K562 (cell line): ENCODE measurements at regions not wholly inside any gene's neighbourhood (a gene's known extent, or its start where the extent isn't known, plus 50 kb on each side); places are given as distances from the start of the nearest gene placed in this dataset.

Experiments
- ATAC-seq: fragments of 200-7000 bp; cut with Tn5 transposase; 3 replicates; pipeline ENCODE4 v1.9.1; 2020; ENCODE audit warnings: moderate library complexity
- BruUV-seq: library from RNA; stranded (reverse); fragments of 400-500 nt; replicated peaks from 2 replicates; lab custom pipeline; 2021; lab: Mats Ljungman, UMichigan
- CTCF ChIA-PET: fragments of 300-600 bp; formaldehyde crosslinking; extraction: SDS; loops from one replicate; lab custom pipeline; 2021; ENCODE audit warnings: low intra/inter-chr PET ratio; lab: Yijun Ruan, JAX
- POLR2A ChIA-PET: fragments of 300-600, 350-650 bp; sonication (Branson Sonifier 250); formaldehyde crosslinking; extraction: SDS; loops from one replicate; lab custom pipeline; 2021; ENCODE audit warnings: antibody characterized with exemption, inconsistent platforms; lab: Yijun Ruan, JAX
- DNase-seq, 4 experiments: peaks; one replicate each; pipeline versions ENCODE4 v3.0.0 to v3.0.0-alpha.2; 2011 to 2018; ENCODE audit warnings: low spot score in 3 of 4, mixed read lengths in 3 of 4; ENCODE audit errors: extremely low read depth in 1 of 4
- FAIRE-seq: peaks from 2 replicates; lab custom pipeline; 2011; peaks lifted over from hg19 to GRCh38; lab: Jason Lieb, UNC
- H2AFZ ChIP-seq: 2 replicates; pipeline ENCODE4 v1.6.0; 2011; ENCODE audit warnings: low read depth, low read length, control low read depth, inconsistent platforms
- H3K27ac ChIP-seq: fragments of 200-600 bp; 3 replicates; pipeline ENCODE4 v1.8.0; 2011; ENCODE audit warnings: low read depth, mild to moderate bottlenecking, control low read depth, inconsistent platforms, low read length, moderate library complexity, mixed read lengths; ENCODE audit errors: extremely low read depth
- H3K27me3 ChIP-seq, 2 experiments: fragments of 300-600 bp in 1 of 2; 2 replicates in 1 of 2; 3 replicates in 1 of 2; pipeline versions ENCODE4 v1.6.0 to v1.8.0; 2011; ENCODE audit warnings: inconsistent platforms in 2 of 2, low read length in 2 of 2, mild to moderate bottlenecking in 1 of 2, mixed read lengths in 1 of 2, moderate library complexity in 1 of 2; ENCODE audit not compliant: control insufficient read depth in 2 of 2, insufficient read depth in 2 of 2
- H3K36me3 ChIP-seq: fragments of 300-600 bp; 3 replicates; pipeline ENCODE4 v1.8.0; 2011; ENCODE audit warnings: mild to moderate bottlenecking, low read length, inconsistent platforms; ENCODE audit not compliant: control insufficient read depth, insufficient read depth
- H3K4me1 ChIP-seq, 2 experiments: fragments of 200-600 bp in 1 of 2; replicated peaks in 1 of 2; 2 replicates in 1 of 2; 3 replicates in 1 of 2; pipeline versions ENCODE4 v1.5.1 to v1.8.0; 2011; ENCODE audit warnings: inconsistent platforms in 2 of 2, low read length in 2 of 2, mild to moderate bottlenecking in 1 of 2, mixed read lengths in 1 of 2, moderate library complexity in 1 of 2; ENCODE audit not compliant: control insufficient read depth in 2 of 2, insufficient read depth in 2 of 2
- H3K4me2 ChIP-seq: 2 replicates; pipeline ENCODE4 v1.6.1; 2011; ENCODE audit warnings: low read length, control low read depth, inconsistent platforms, mixed read lengths; ENCODE audit not compliant: insufficient read depth
- H3K4me3 ChIP-seq: fragments of 200-600 bp; sonication (generic), shearing (Covaris generic); 2 replicates; pipeline ENCODE4 v1.5.1; 2016; ENCODE audit warnings: control low read depth, inconsistent platforms
- H3K79me2 ChIP-seq: fragments of 200-600 bp; 3 replicates; pipeline ENCODE4 v1.8.0; 2011; ENCODE audit warnings: low read length, inconsistent platforms; ENCODE audit not compliant: control insufficient read depth, insufficient read depth
- H3K9ac ChIP-seq, 2 experiments: 2 replicates each; pipeline versions ENCODE4 v1.6.0 to v1.6.1; 2011; ENCODE audit warnings: low read depth in 2 of 2, low read length in 2 of 2, control low read depth in 1 of 2, inconsistent platforms in 1 of 2, mild to moderate bottlenecking in 1 of 2, mixed read lengths in 1 of 2; ENCODE audit not compliant: insufficient read depth in 1 of 2
- H3K9me1 ChIP-seq: one replicate; pipeline ENCODE4 v1.6.0; 2011; ENCODE audit warnings: inconsistent platforms, mild to moderate bottlenecking, low read length, moderate library complexity; ENCODE audit not compliant: control insufficient read depth, insufficient read depth
- H3K9me3 ChIP-seq: replicated peaks from 2 replicates; pipeline ENCODE4 v1.5.1; 2011; ENCODE audit warnings: low read depth, low read length, inconsistent platforms; ENCODE audit not compliant: control insufficient read depth, insufficient read depth
- H4K20me1 ChIP-seq: replicated peaks from 2 replicates; pipeline ENCODE4 v1.6.1; 2011; ENCODE audit warnings: low read length, inconsistent platforms, mixed read lengths; ENCODE audit not compliant: control insufficient read depth, insufficient read depth
- AFF1 ChIP-seq, 2 experiments: fragments of 450-650 bp; IDR thresholded peaks; 2 replicates each; pipeline ENCODE4 v1.6.1; 2018; ENCODE audit warnings: mild to moderate bottlenecking in 2 of 2, low read depth in 1 of 2; ENCODE audit not compliant: partially characterized antibody in 2 of 2
- ELF2 ChIP-seq: fragments of 250-450 bp; sonication (Bioruptor Pico); IDR thresholded peaks from 2 replicates; pipeline ENCODE4 v1.5.0; 2021; ENCODE audit warnings: mild to moderate bottlenecking
- KLF13 ChIP-seq: fragments of 450-650 bp; IDR thresholded peaks from 2 replicates; pipeline ENCODE4 v1.6.1; 2016; ENCODE audit warnings: missing genetic modification characterization, low read depth, mild to moderate bottlenecking, missing compliant biosample characterization, moderate library complexity, borderline replicate concordance
- MNT ChIP-seq, 2 experiments: fragments of 450-650 bp; conservative IDR thresholded peaks; 2 replicates each; pipeline ENCODE4 v1.6.1; 2017; ENCODE audit warnings: mild to moderate bottlenecking in 2 of 2, moderate library complexity in 2 of 2
- NFATC3 ChIP-seq: fragments of 450-650 bp; IDR thresholded peaks from 2 replicates; pipeline ENCODE4 v1.6.1; 2017; ENCODE audit warnings: mild to moderate bottlenecking
- PHTF2 ChIP-seq: fragments of 250-450 bp; sonication (Bioruptor Pico); IDR thresholded peaks from 2 replicates; pipeline ENCODE4 v1.5.0; 2021; ENCODE audit warnings: mild to moderate bottlenecking
- RBM39 ChIP-seq: fragments of 200-400 bp; formaldehyde crosslinking; optimal IDR thresholded peaks from 2 replicates; pipeline ENCODE3; 2018; ENCODE audit warnings: low read depth, low read length
- SREBF2 ChIP-seq: sonication (generic); formaldehyde crosslinking; IDR thresholded peaks from 2 replicates; pipeline ENCODE4 v1.4.0; 2020; ENCODE audit warnings: mild to moderate bottlenecking, missing genetic modification reagents
- XRCC3 ChIP-seq: fragments of 450-650 bp; IDR thresholded peaks from 2 replicates; pipeline ENCODE4 v1.6.1; 2017; ENCODE audit warnings: mild to moderate bottlenecking, moderate library complexity
- YBX1 ChIP-seq: fragments of 450-650 bp; IDR thresholded peaks from 2 replicates; pipeline ENCODE4 v1.7.1; 2016; ENCODE audit warnings: mild to moderate bottlenecking
- ZNF253 ChIP-seq: fragments of 250-450 bp; sonication (Bioruptor Pico); conservative IDR thresholded peaks from 2 replicates; pipeline ENCODE4 v1.6.1; 2021; ENCODE audit warnings: mild to moderate bottlenecking
- ZSCAN29 ChIP-seq: fragments of 450-650 bp; IDR thresholded peaks from 2 replicates; pipeline ENCODE4 v1.6.1; 2017
- WGBS: fragments of 100-300 bp; shearing (Covaris generic); methylation state at CpG from one replicate; pipeline ENCODE4 v1.1.6; 2016; ENCODE audit warnings: low coverage, mixed read lengths; ENCODE audit not compliant: insufficient coverage; ENCODE audit errors: missing lambda C conversion rate; 5-methylcytosine and 5-hydroxymethylcytosine counted together
- in situ Hi-C: fragments of 300-500 bp; cut with MboI; formaldehyde crosslinking; loops from 4 replicates; pipeline ENCODE4 v1.15.0; 2018; ENCODE audit warnings: inconsistent platforms, mixed read lengths
- intact Hi-C: fragments of 100-400 bp; cut with micrococcal nuclease; formaldehyde crosslinking; loops from 2 replicates; pipeline ENCODE4 v1.14.2; 2022
- TF ChIP-seq, protein P1 (sequence below): fragments of 450-650 bp; IDR thresholded peaks from 2 replicates; pipeline ENCODE4 v1.6.1; 2018; ENCODE audit not compliant: partially characterized antibody
- TF ChIP-seq, protein P2 (sequence below): IDR thresholded peaks from 2 replicates; pipeline ENCODE4 v1.6.1; 2011; ENCODE audit not compliant: insufficient read length; ENCODE audit errors: extremely low read depth

GRCh38 chr5:73234204-73234555 is 61.2 kb downstream of the TMEM174 start:
- Histone ChIP-seq H4K20me1 (no peaks in the 10 kb centered on the region; the same call in 1 of the 2 replicates), H3K79me2 (no peaks in the 10 kb centered on the region), H3K9me1 (peaks cover 4% of the 10 kb centered on the region), H3K9ac (no peak overlapping the region), H2AFZ (no peak overlapping the region), H3K36me3 (no peaks in the 10 kb centered on the region), H3K9me3 (no peaks in the 10 kb centered on the region), H3K4me1 (peaks cover 0 to 19% of the 10 kb centered on the region in 2 experiments; a peak in 3 of 5 replicates), H3K27me3 (peaks cover 37 to 51% of the 10 kb centered on the region in 2 experiments; a peak in 4 of 5 replicates), H3K27ac (no peak overlapping the region), H3K4me3 (no peak overlapping the region), H3K4me2 (no peak overlapping the region)
- 2% methylated on average over 10 of the region's 15 CpGs for WGBS
- CTCF ChIA-PET: no interaction called here
- ATAC-seq (no peak), DNase-seq (no peak), FAIRE-seq (no peak)
- BruUV-seq: no TSS peak
- intact Hi-C loops (no loop called here), in situ Hi-C loops (no loop called here)
- POLR2A ChIA-PET: interaction anchor here (0.5 kb wide), 1 partner anchor 78 kb away, joined by 3 read pairs; no protein-coding TSS in a partner anchor
- TF ChIP-seq, protein P1, sequence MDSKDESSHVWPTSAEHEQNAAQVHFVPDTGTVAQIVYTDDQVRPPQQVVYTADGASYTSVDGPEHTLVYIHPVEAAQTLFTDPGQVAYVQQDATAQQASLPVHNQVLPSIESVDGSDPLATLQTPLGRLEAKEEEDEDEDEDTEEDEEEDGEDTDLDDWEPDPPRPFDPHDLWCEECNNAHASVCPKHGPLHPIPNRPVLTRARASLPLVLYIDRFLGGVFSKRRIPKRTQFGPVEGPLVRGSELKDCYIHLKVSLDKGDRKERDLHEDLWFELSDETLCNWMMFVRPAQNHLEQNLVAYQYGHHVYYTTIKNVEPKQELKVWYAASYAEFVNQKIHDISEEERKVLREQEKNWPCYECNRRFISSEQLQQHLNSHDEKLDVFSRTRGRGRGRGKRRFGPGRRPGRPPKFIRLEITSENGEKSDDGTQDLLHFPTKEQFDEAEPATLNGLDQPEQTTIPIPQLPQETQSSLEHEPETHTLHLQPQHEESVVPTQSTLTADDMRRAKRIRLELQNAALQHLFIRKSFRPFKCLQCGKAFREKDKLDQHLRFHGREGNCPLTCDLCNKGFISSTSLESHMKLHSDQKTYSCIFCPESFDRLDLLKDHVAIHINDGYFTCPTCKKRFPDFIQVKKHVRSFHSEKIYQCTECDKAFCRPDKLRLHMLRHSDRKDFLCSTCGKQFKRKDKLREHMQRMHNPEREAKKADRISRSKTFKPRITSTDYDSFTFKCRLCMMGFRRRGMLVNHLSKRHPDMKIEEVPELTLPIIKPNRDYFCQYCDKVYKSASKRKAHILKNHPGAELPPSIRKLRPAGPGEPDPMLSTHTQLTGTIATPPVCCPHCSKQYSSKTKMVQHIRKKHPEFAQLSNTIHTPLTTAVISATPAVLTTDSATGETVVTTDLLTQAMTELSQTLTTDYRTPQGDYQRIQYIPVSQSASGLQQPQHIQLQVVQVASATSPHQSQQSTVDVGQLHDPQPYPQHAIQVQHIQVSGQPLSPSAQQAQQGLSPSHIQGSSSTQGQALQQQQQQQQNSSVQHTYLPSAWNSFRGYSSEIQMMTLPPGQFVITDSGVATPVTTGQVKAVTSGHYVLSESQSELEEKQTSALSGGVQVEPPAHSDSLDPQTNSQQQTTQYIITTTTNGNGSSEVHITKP: no peak
- TF ChIP-seq ZNF253 (CRISPR knock-in tag): no peak
- TF ChIP-seq PHTF2 (CRISPR knock-in tag): no peak
- no peak for TF ChIP-seq KLF13 (tag)
- no peak for TF ChIP-seq NFATC3
- no peak for TF ChIP-seq ELF2 (CRISPR knock-in tag)
- no peak for TF ChIP-seq RBM39
- TF ChIP-seq AFF1 (IDR thresholded peaks at IDR 0.05; ENCODE audit: low read depth in 1 of 2, partially characterized antibody in 2 of 2): no peak
- TF ChIP-seq ZSCAN29: no peak
- no peak for TF ChIP-seq MNT (conservative IDR thresholded peaks at IDR 0.05)
- TF ChIP-seq, protein P2, sequence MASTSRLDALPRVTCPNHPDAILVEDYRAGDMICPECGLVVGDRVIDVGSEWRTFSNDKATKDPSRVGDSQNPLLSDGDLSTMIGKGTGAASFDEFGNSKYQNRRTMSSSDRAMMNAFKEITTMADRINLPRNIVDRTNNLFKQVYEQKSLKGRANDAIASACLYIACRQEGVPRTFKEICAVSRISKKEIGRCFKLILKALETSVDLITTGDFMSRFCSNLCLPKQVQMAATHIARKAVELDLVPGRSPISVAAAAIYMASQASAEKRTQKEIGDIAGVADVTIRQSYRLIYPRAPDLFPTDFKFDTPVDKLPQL: no peak
- no peak for TF ChIP-seq XRCC3
- TF ChIP-seq SREBF2: no peak
- no peak for TF ChIP-seq YBX1
